Stimulated activated CD4-positive, alpha-beta T cell treated with anti-CD3 and anti-CD28 coated beads, Interleukin-4, amount 100 ng/mL, for 1 hour (primary cell): ENCODE measurements at regions not wholly inside any gene's neighbourhood (a gene's known extent, or its start where the extent isn't known, plus 50 kb on each side); places are given as distances from the start of the nearest gene placed in this dataset.
"Not testable (repeated sequence)": the region's sequence is repeated elsewhere in the genome, so short reads cannot be mapped to it uniquely, and the experiment has no call there.

Experiments used
- DNase-seq: peaks from one replicate; pipeline ENCODE4 v3.0.0-alpha.2; 2020

DNA sequence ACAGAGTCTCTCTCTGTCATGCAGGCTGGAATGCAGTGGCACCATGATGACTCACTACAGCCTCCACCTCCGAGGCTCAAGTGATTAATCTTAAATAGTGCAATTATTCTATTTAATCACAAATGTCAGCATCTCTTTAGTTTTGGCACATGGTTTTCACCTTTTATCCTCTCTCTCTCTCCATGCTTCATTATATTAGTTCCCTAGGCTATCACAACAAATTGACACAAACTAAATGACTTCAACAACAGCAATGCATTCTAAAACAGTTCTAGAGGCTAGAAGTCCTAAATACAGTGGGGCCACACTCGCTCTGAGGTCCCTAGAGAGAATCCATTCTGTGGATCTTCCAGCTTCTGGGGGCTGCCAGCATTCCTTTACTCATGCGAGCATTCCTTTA lies 178.2 kb upstream of the ZNG1F start:
- DNase-seq: not testable (repeated sequence)

DNA sequence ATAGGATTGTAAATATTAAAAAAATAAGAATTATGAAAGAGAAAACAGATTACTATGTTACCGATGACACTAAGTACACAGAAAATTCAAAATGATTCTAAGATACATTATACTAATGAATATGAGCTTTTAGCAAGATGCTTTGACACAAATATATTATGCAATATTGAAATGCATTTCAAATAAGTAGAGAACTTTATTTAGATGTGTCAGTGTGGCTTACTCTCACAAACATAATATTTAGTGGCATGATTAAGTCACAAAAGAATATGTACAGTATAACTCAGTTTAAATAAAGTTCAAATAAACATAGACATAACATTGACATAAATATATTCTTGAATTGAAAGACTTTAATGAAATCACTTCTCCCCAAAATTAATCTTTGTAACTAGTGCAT lies 172.7 kb upstream of the ZNG1F start:
- DNase-seq: not testable (repeated sequence)

DNA sequence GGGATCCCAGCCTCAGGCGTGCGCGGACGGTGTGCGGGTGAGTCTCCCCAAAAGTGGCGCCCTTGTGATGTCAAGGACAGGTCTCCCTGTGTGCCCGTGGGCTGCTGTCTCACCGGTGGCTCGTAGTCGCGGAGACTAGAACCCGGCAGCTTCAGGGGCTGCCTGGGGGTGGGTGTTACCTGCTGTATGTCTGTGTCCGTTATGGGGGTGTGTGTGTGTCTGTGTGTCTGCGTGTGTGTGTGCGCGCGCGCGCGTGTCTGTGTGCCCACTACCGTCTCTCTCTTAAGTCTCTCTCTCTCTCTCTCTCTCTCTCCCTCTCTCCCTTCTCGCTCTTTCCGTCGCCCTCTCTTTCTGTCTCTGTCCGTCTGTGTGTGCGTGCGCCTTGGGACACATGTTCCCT lies 170.0 kb upstream of the ZNG1F start:
- DNase-seq: peak; percentile 31

DNA sequence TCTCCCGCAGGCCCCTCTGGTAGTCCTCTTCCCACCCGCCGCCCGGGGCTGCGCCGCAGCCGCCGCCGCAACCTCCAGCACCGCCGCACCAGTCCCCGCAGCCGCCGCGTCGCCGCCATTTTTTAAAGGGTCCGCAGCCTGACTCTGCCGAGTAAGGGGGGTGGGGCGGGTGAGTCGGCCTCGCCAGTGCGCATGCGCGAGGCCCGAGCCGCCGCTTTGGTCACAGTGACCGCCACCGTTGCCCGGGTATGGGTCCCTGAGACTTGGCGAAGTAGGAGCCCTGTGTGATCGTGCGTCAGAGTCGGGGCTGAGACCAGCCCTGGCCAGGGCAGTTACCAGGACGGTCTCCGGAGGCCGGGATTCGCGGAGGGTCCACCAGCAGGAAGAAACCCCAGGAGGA lies 169.6 kb upstream of the ZNG1F start:
- peak; percentile 84 for DNase-seq

DNA sequence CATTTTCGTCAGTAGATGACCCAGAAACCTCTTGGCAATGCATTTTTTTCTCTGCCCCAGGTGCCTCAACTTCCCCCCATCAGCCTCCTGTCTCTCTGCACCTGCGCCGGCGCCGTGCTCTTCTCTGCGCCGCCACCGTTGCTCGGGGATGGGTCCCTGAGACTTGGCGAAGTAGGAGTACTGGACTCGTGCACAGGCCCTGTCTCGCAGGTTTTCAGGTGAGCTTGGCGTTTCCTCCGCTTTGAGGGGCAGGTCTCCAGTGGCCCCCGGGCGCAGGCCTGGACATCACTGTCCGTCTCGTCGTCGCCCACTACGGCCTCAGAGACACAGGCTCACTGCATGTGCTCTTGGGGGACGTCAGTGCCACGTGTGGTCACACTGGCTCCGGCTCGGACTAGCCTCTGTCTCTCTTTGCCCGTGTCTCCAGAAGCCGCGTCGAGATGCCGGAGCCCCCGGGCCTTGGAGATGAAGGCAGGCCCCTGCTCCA lies 168.8 kb upstream of the ZNG1F start:
- not testable (repeated sequence) for DNase-seq

GRCh38 chr9:41357350-41357748 lies 168.2 kb upstream of the ZNG1F start:
- DNase-seq: not testable (repeated sequence)

- DNase-seq: peak; percentile 88
These were observed 167.7 kb upstream of the ZNG1F start for GRCh38 chr9:41356588-41357349.

DNA sequence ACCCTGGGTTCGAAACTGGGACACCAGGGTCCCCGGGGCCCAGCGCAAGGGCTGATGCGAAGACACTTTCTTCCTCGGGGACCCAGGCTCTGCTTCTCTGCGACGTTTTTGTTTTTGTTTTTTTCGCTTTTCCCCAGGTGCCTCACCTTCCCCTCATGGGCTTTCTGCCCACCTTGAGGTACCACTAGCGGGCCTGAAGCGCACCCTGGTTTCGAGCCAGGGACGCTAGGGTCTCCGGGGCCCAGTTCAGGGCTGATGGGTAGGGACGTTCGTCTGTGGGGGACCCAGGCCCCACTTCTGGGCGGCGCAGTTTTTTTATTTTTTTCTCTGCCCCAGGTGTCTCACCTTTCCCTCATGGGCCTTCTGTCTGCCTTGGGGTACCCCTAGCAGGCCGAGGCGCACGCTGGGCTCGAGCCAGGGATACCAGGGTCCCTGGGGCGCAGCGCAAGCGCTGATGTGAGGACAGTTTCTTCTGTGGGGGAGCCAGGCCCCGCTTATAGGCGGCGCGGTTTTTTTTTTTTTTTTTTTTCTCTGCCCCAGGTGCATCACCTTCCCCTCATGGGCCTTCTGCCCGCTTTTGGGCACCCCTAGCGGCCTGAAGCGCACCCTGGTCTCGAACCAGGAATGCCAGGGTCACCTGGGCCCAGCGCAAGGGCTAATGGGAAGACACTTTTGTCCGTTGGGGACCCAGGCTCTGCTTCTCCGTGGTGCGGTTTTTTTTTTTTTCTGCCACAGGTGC lies 166.8 kb upstream of the ZNG1F start:
- DNase-seq: not testable (repeated sequence)

GRCh38 chr9:41354978-41355377 lies 165.9 kb upstream of the ZNG1F start:
- DNase-seq: peak; percentile 21

- DNase-seq: not testable (repeated sequence)
These were observed 165.2 kb upstream of the ZNG1F start for GRCh38 chr9:41354060-41354934.

DNA sequence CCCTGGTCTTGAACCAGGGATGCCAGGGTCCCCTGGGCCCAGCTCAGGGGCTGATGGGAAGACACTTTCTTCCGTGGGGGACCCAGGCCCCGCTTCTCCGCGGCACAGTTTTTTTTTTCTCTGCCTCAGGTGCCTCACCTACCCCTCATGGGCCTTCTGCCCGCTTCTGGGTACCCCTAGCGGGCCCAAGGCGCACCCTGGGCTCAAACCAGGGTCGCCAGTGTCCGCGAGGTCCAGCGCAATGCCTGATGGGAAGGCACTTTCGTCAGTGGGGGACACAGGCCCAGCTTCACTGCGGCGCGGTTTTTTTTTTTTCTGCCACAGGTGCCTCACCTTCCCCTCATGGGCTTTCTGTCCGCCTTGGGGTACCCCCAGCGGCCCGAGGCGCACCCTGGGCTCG lies 163.9 kb upstream of the ZNG1F start:
- DNase-seq: not testable (repeated sequence)

GRCh38 chr9:41352390-41352789 lies 163.3 kb upstream of the ZNG1F start:
- not testable (repeated sequence) for DNase-seq

DNA sequence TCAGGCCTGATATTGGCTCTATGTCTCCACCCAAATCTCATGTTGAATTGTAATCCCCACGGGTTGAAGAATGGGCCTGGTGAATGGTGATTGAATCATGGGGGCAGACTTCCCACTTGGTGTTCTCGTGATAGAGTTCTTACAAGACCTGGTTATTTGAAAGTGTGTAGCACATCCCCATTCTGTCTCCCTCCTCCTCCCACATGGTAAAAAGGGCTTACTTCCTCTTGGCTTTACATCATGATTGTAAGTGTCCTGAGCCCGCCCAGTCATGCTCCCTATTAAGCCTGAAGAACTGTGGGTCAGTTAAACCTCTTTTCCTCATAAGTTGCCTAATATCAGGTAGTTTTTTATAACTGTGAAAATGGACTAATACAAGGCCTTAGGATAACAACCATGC lies 158.8 kb upstream of the ZNG1F start:
- not testable (repeated sequence) for DNase-seq

DNA sequence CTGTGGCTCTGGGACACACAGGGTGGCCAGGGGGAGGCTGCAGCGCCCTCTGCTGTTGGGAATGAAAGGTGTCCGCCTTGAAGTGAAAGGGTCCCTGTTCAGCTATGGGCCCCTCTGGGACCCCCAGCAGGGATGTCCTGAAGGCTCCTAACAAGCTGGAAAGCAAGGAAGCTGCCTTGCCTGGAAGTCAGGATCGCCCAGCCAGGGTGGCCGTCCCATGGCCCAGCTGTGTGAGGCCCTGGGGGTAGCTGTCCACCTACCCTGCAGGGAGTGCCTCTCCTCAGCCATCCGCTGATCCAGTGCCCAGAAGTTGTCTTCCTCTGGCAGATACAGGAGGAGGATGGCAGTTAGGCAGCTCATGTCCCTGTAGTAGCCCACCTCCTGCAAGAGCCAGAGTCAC lies 143.4 kb upstream of the ZNG1F start:
- not testable (repeated sequence) for DNase-seq

DNA sequence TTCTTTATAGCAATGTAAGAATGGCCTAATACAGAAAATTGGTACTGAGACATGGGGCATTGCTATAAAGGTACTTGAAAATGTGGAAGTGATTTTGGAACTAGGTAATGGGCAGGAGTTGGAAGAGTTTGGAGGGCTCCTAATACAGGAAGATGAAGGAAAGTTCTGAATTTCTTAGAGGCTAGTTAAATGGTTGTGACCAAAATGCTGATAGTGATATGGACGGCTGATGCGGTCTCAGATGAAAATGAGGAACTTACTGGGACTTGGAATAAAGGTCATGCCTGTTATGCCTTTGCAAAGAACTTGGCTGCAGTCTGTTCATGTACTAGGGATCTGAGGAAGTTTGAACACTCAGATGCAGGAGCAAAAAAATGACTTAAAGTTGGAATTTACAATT lies 132.2 kb upstream of the ZNG1F start:
- not testable (repeated sequence) for DNase-seq

DNA sequence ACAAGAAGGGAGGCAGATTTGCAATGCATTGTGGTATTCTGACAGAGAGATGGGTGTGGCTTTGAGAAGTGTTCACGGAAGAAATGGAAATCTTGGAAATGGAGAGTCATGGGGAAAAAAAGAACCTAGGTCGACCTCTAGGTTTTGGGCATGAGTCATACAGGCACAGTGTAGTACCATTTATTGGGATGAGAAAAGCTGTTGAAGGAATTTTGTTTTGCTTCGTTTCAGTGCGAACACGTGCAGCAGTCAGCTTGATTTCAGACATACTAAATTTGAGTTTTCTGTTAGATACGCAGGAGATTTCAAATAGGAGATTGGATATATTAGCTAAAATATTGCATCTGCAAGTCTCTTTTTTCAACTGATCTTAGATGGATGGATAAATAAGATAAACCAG lies 119.8 kb upstream of the ZNG1F start:
- DNase-seq: not testable (repeated sequence)

DNA sequence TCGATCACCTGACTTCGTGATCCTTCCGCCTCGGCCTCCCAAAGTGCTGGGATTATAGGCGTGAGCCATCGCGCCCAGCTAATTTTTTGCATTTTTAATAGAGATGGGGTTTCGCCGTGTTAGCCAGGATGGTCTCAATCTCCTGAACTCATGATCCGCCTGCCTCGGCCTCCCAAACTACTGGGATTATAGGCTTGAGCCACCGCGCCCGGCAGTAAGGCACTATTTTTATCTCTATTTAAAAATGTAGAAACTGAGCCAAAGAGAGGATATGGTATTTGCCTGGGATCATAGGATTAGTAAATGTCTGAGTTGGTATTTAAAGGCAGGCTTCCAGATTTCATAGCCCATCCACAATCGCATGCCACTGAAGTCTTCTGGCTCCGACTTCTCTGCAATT lies 96.6 kb upstream of the ZNG1F start:
- DNase-seq: not testable (repeated sequence)

DNA sequence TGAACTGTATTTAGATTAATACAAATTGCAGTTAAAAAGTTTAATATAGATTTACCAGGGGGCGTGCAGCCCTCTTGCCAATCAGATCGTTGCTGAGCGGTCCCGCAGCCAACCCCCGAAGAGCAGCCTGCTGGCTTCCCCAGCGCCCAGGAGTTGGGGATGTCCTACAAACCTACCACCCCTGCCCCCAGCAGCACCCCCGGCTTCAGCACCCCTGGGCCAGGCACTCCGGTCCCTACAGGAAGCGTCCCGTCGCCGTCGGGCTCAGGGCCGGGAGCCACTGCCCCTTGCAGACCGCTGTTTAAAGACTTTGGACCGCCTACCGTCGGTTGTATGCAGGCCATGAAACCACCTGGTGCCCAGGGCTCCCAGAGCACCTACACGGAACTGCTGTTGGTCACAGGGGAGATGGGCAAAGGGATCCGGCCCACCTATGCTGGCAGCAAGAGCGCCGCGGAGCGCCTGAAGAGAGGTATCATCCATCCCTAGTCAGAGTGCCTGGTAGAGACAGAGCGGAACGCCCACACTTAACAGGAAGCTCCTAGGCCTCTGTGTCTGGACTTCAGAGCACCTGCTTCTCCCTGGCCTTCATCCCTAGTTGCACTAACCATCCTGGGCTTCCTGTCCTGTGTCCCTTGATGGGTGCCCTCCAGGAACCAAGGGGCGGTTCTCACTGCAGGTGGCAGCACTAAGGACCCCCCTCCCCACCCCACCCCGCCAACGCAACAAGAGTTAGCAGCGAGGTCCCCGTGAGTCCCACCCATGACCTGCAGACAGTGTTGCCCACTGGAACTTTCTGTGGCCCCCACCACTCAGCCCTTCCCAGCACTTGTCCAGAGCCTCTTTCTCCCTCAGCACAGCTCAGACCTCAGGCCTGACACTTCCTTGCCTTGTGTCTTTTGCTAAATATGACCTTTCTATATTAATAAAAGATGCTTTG lies 91.5 kb upstream of the ZNG1F start:
- not testable (repeated sequence) for DNase-seq

GRCh38 chr9:41279437-41279836 lies 90.3 kb upstream of the ZNG1F start:
- DNase-seq: not testable (repeated sequence)

GRCh38 chr9:41279033-41279432 lies 89.9 kb upstream of the ZNG1F start:
- not testable (repeated sequence) for DNase-seq

- DNase-seq: peak; percentile 74
These were observed 84.6 kb upstream of the ZNG1F start for GRCh38 chr9:41273549-41274267.
